CD14-positive monocyte (primary cell): ENCODE measurements at regions not wholly inside any gene's neighbourhood (a gene's known extent, or its start where the extent isn't known, plus 50 kb on each side); places are given as distances from the start of the nearest gene placed in this dataset.

Experiments used
- DNase-seq, 3 donors: peaks; one replicate each; pipeline ENCODE4 v3.0.0-alpha.2; 2011 to 2022
- H2AFZ ChIP-seq: 2 replicates; pipeline ENCODE4 v1.6.0; 2012; ENCODE audit warnings: mild to moderate bottlenecking, low read depth, low read length, inconsistent platforms; ENCODE audit not compliant: insufficient read depth, poor library complexity, severe bottlenecking
- H3K27ac ChIP-seq, 2 donors: 1 replicate in 1 of 2; 2 replicates in 1 of 2; pipeline ENCODE4 v1.5.1; 2012 to 2013; ENCODE audit warnings: low read length in 2 of 2, control low read depth in 1 of 2, inconsistent platforms in 1 of 2, low read depth in 1 of 2, mild to moderate bottlenecking in 1 of 2
- H3K27me3 ChIP-seq, 2 donors: one replicate each; pipeline versions ENCODE4 v1.6.0 to v1.6.1; 2011 to 2013; ENCODE audit warnings: low read length in 2 of 2; ENCODE audit not compliant: control insufficient read depth in 2 of 2, insufficient read depth in 2 of 2
- H3K36me3 ChIP-seq, 2 donors: replicated peaks in 1 of 2; 1 replicate in 1 of 2; 2 replicates in 1 of 2; pipeline versions ENCODE4 v1.5.1 to v1.6.1; 2012 to 2013; ENCODE audit warnings: low read length in 2 of 2, control low read depth in 1 of 2, inconsistent platforms in 1 of 2, mild to moderate bottlenecking in 1 of 2; ENCODE audit not compliant: insufficient read depth in 2 of 2, control insufficient read depth in 1 of 2
- H3K4me1 ChIP-seq, 2 donors: 1 replicate in 1 of 2; 2 replicates in 1 of 2; pipeline versions ENCODE4 v1.5.1 to v1.6.1; 2012 to 2013; ENCODE audit warnings: low read length in 2 of 2, control low read depth in 1 of 2, inconsistent platforms in 1 of 2, mild to moderate bottlenecking in 1 of 2, moderate library complexity in 1 of 2; ENCODE audit not compliant: insufficient read depth in 2 of 2, control insufficient read depth in 1 of 2
- H3K4me2 ChIP-seq: replicated peaks from 2 replicates; pipeline ENCODE3; 2012; ENCODE audit warnings: low read length, moderate library complexity, mild to moderate bottlenecking; ENCODE audit not compliant: poor library complexity, severe bottlenecking; ENCODE audit errors: extremely low read depth
- H3K4me3 ChIP-seq, 3 experiments: fragments of 200-600 bp in 1 of 3; sonication (generic) in 1 of 3; replicated peaks in 1 of 3; 1 replicate in 2 of 3; 2 replicates in 1 of 3; pipeline ENCODE4 v1.5.1; 2011 to 2013; ENCODE audit warnings: low read length in 3 of 3, mild to moderate bottlenecking in 3 of 3, control low read depth in 2 of 3, low read depth in 2 of 3, inconsistent platforms in 1 of 3, moderate library complexity in 1 of 3
- H3K79me2 ChIP-seq: 2 replicates; pipeline ENCODE4 v1.6.0; 2012; ENCODE audit warnings: mild to moderate bottlenecking, control low read depth, inconsistent platforms, low read length, moderate library complexity; ENCODE audit not compliant: insufficient read depth
- H3K9ac ChIP-seq: 2 replicates; pipeline ENCODE4 v1.6.0; 2017; ENCODE audit warnings: low read length, mild to moderate bottlenecking; ENCODE audit not compliant: insufficient read depth, poor library complexity, severe bottlenecking
- H3K9me3 ChIP-seq, 2 donors: replicated peaks in 1 of 2; 1 replicate in 1 of 2; 2 replicates in 1 of 2; pipeline versions ENCODE4 v1.5.1 to v1.6.1; 2012 to 2013; ENCODE audit warnings: low read length in 2 of 2, control low read depth in 1 of 2; ENCODE audit not compliant: control insufficient read depth in 1 of 2, insufficient read depth in 1 of 2
- H4K20me1 ChIP-seq: 2 replicates; pipeline ENCODE4 v1.6.0; 2012; ENCODE audit warnings: mild to moderate bottlenecking, low read length, control low read depth, moderate library complexity; ENCODE audit not compliant: insufficient read depth
- H3K27ac Mint-ChIP-seq, 7 donors: one replicate each; pipeline ENCODE4 v1.8.0; 2020; ENCODE audit warnings: mild to moderate bottlenecking in 7 of 7, mixed read lengths in 7 of 7, moderate library complexity in 6 of 7, inconsistent platforms in 2 of 7
- H3K27me3 Mint-ChIP-seq, 3 donors: one replicate each; pipeline ENCODE4 v1.8.0; 2021 to 2022; ENCODE audit warnings: low read depth in 3 of 3, mild to moderate bottlenecking in 3 of 3, mixed read lengths in 3 of 3, moderate library complexity in 3 of 3, inconsistent platforms in 1 of 3
- H3K36me3 Mint-ChIP-seq, 2 donors: one replicate each; pipeline ENCODE4 v1.8.0; 2020; ENCODE audit warnings: mixed read lengths in 2 of 2, inconsistent platforms in 1 of 2, mild to moderate bottlenecking in 1 of 2
- H3K4me1 Mint-ChIP-seq: one replicate; pipeline ENCODE4 v1.8.0; 2020; ENCODE audit warnings: mild to moderate bottlenecking, mixed read lengths
- H3K4me3 Mint-ChIP-seq, 2 donors: one replicate each; pipeline ENCODE4 v1.8.0; 2020; ENCODE audit warnings: mild to moderate bottlenecking in 2 of 2, mixed read lengths in 2 of 2, moderate library complexity in 1 of 2
- H3K9me3 Mint-ChIP-seq, 7 donors: one replicate each; pipeline ENCODE4 v1.8.0; 2020 to 2022; ENCODE audit warnings: mixed read lengths in 7 of 7, mild to moderate bottlenecking in 6 of 7, moderate library complexity in 6 of 7, inconsistent platforms in 2 of 7
- WGBS: methylation state at CpG from one replicate; pipeline ENCODE4 v1.1.5; 2013; ENCODE audit warnings: missing lambda C conversion rate; ENCODE audit not compliant: insufficient coverage; 5-methylcytosine and 5-hydroxymethylcytosine counted together
- intact Hi-C, 2 donors: fragments of 100-400 bp; cut with micrococcal nuclease; formaldehyde crosslinking; loops; one replicate each; pipeline versions ENCODE4 v1.15.0 to v1.15.1; 2023
- TF ChIP-seq, protein P1 (sequence below): fragments of 200-600 bp; IDR thresholded peaks from one replicate; pipeline ENCODE4 v1.8.0; 2022; ENCODE audit warnings: antibody characterized with exemption, mild to moderate bottlenecking

DNA sequence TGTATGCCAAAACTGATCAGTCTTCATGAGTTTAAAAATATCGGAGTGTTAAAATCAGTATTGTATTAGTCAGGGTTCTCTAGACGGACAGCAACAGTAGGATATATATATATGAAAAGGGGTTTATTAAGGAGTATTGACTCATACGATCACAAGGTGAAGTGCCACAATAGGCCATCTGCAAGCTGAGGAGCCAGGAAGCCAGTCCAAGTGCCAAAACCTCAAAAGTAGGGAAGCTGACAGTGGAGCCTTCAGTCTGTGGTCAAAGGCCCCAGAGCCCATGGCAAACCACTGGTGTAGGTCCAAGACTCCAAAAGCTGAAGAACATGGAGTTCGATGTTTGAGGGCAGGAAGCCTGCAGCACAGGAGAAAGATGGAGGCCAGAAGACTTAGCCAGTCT is 391.0 kb upstream of the CADM2 start:
- Histone ChIP-seq H2AFZ (no peak overlapping the region), H3K4me3 (no peak overlapping the region), H4K20me1 (no peaks in the 10 kb centered on the region), H3K4me2 (no peak overlapping the region), H3K9ac (no peak overlapping the region), H3K36me3 (no peaks in the 10 kb centered on the region), H3K27ac (no peak overlapping the region), H3K4me1 (no peaks in the 10 kb centered on the region), H3K79me2 (no peaks in the 10 kb centered on the region), H3K9me3 (peaks cover 3 to 6% of the 10 kb centered on the region in 2 donors), H3K27me3 (no peaks in the 10 kb centered on the region)
- Mint-ChIP-seq H3K4me1 (no peaks in the 10 kb centered on the region), H3K9me3 (peaks cover 0 to 3% (median 0%) of the 10 kb centered on the region in 7 donors), H3K36me3 (no peaks in the 10 kb centered on the region), H3K4me3 (no peak overlapping the region), H3K27ac (no peak overlapping the region), H3K27me3 (peaks cover 0 to 2% (median 0%) of the 10 kb centered on the region in 3 donors)
- TF ChIP-seq, protein P1, sequence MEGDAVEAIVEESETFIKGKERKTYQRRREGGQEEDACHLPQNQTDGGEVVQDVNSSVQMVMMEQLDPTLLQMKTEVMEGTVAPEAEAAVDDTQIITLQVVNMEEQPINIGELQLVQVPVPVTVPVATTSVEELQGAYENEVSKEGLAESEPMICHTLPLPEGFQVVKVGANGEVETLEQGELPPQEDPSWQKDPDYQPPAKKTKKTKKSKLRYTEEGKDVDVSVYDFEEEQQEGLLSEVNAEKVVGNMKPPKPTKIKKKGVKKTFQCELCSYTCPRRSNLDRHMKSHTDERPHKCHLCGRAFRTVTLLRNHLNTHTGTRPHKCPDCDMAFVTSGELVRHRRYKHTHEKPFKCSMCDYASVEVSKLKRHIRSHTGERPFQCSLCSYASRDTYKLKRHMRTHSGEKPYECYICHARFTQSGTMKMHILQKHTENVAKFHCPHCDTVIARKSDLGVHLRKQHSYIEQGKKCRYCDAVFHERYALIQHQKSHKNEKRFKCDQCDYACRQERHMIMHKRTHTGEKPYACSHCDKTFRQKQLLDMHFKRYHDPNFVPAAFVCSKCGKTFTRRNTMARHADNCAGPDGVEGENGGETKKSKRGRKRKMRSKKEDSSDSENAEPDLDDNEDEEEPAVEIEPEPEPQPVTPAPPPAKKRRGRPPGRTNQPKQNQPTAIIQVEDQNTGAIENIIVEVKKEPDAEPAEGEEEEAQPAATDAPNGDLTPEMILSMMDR: no peak
- WGBS: 86% methylated on average over 4 of the region's 4 CpGs
- DNase-seq: no peak
- intact Hi-C loops: no loop called here

DNA sequence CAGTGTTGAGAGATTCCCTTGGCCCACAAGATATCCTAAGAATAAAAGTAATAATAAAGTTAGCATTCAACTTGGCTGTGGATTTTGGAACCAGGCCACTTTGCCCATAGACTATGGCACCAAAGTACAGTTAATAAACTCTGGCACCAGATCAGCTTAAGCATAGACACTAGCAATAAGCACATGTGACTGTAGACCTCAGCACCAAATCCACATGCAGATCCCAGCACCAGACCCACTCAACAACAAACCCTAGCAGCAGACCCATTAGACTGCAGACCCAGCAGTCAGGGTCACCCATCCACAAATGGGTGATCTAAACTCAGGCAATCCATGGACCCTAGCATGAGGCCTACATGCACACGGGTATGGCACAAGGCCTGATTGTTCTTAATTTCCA is 384.8 kb upstream of the CADM2 start:
- TF ChIP-seq, protein P1: no peak
- WGBS: no CpG with 5 or more reads among the region's 1 CpG
- Mint-ChIP-seq H3K27me3 (peaks cover 0 to 2% (median 0%) of the 10 kb centered on the region in 3 donors), H3K4me3 (no peak overlapping the region), H3K36me3 (no peaks in the 10 kb centered on the region), H3K9me3 (peaks cover 0 to 8% (median 2%) of the 10 kb centered on the region in 7 donors), H3K4me1 (no peaks in the 10 kb centered on the region), H3K27ac (no peak overlapping the region)
- H3K9me3 ChIP-seq: peaks cover 9 to 11% of the 10 kb centered on the region in 2 donors
- H4K20me1 ChIP-seq: no peaks in the 10 kb centered on the region
- H3K79me2 ChIP-seq: no peaks in the 10 kb centered on the region
- DNase-seq: no peak
- H3K4me3 ChIP-seq: no peak overlapping the region
- no peak overlapping the region for H3K27ac ChIP-seq
- H3K9ac ChIP-seq: no peak overlapping the region
- no peaks in the 10 kb centered on the region for H3K4me1 ChIP-seq
- H3K4me2 ChIP-seq: no peak overlapping the region
- no peaks in the 10 kb centered on the region for H3K36me3 ChIP-seq
- intact Hi-C loops: no loop called here
- H3K27me3 ChIP-seq: no peaks in the 10 kb centered on the region
- no peak overlapping the region for H2AFZ ChIP-seq
